ENCODE measurements at regions not wholly inside any gene's neighbourhood (a gene's known extent, or its start where the extent isn't known, plus 50 kb on each side); places are given as distances from the start of the nearest gene placed in this dataset.

GRCh38 chr6:113352029-113352801, 504.9 kb upstream of the MARCKS start:
- intact Hi-C loops (cut with DNase I) = no loop called here
- DNase-seq = no peak

DNA sequence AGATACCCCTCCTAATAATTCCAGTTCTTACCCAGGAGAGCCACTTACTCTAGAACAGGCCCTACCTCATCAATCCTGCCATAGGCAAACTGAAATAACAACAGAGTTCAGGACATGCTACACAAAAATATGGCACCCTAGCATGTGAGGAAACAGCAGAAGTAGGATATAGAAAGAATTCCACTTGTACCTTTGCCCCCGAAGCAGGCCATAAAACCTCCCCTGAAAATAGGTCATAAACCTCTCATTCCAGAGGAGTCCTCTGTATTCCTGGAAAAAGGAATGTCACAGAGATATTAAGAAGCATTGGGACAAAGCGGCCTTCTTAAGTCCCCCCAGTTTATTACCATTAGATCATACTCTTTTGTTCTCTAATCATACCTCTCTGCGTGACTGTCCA, 504.3 kb upstream of the MARCKS start:
- intact Hi-C loops (cut with DNase I) = no loop called here
- DNase-seq = no peak

GRCh38 chr6:113353392-113353791, 503.8 kb upstream of the MARCKS start:
- no peak for DNase-seq
- intact Hi-C loops (cut with DNase I) = no loop called here

DNA sequence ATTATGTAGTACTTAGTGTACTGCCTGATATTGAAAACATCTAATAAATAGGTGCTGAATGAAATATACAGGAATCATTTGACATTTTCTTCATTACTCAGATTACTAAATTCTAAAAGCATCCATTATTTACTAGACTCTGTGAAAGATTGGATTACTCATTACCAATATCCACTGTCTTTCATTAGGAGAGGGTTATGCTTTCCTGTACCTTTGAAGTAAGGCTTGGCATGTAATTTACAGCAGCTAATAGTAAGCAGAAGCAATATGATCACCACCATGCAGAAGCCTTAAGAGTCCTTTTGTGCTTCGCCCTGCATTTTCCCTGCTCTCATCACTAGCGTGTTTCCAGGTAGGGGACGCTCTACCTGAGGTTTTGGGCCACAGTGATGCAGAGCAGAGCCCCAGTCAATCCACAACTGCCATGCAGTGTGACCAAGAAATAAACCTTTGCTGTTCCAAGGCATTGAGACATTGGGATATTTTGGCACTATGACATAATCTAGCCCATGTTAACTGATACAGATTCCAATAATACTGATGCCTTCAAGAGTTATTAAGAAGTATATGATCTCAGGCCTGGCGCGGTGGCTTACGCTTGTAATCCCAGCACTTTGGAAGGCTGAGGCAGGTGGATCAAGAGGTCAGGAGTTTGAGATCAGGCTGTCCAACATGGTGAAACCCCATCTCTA, 502.8 kb upstream of the MARCKS start:
- no peak for DNase-seq
- intact Hi-C loops (cut with DNase I) = no loop called here

DNA sequence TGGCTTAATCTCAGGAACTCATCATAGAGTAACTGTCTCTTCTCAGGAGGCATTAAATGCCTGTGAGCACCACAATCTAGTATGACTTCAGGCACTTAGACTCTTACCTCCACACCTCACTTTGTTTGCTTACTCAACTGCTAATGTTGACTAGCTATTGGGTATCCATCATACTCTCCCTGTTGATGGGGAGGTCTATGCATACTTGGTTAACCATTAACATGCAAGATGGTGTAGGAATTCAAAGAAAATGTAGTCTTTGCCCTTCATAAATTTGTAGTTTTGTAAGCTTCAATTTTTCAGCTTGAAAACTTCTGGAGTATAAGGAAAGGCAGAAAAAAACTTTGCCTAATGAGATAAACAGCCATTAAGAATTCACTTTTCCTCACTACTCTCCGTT, 501.0 kb upstream of the MARCKS start:
- intact Hi-C loops (cut with DNase I) = no loop called here

GRCh38 chr6:113357041-113357440, 500.1 kb upstream of the MARCKS start:
- intact Hi-C loops (cut with DNase I) = no loop called here
- DNase-seq = no peak

More for the DNA sequence above, 501.0 kb upstream of the MARCKS start:
- DNase-seq = no peak

GRCh38 chr6:113358063-113358583, 499.0 kb upstream of the MARCKS start:
- intact Hi-C loops (cut with DNase I) = no loop called here
- no peak for DNase-seq

DNA sequence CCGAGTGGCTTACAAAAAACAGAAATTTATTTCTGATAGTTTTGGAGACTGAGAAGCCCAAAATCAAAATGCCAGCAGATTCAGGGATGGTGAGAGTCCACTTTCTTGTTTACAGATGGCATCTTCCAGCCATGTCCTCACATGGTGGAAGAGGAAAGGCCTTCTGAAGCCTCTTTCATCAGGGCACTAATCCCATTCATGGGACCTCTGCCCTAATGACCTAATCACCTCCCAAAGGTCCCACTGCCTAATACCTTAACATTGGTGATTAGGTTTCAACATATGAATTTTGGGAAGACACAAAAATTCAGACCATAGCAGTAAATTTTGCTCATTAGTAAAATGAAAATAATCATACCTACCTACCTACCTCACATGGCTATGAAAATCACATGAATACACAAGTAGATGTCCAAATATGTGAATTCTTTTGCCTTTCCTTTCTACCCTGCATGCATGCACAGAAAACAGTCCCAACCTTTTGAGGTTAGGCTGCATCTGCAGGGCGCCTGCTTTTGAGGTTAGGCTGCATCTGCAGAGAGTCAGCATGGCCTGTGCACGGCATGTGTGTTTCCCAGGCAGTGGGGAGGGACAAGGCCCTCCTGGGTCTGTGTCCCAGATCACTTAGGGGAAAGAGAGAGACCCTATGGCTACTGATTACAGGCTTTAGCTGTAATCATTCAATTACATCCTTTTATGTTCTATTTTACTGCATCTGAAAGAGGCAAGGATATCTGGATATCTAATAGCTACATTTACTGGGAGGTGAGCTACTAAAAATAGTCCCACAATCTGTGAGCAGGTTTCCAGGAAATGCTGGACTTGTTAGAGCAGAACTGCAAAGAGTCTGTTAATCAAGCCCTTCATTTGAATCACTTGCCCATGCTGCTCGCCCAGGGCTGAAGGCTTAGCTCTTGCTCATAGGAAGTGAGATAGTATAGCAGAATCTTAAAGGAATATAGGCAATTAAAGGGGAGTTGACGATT, 497.7 kb upstream of the MARCKS start:
- intact Hi-C loops (cut with DNase I) = no loop called here
- no peak for DNase-seq

- intact Hi-C loops (cut with DNase I) = no loop called here
- no peak for DNase-seq
Measured at GRCh38 chr6:113361014-113361645, 496.0 kb upstream of the MARCKS start.

- intact Hi-C loops (cut with DNase I) = no loop called here
- DNase-seq = no peak
Measured at GRCh38 chr6:113362301-113363047, 494.7 kb upstream of the MARCKS start.

DNA sequence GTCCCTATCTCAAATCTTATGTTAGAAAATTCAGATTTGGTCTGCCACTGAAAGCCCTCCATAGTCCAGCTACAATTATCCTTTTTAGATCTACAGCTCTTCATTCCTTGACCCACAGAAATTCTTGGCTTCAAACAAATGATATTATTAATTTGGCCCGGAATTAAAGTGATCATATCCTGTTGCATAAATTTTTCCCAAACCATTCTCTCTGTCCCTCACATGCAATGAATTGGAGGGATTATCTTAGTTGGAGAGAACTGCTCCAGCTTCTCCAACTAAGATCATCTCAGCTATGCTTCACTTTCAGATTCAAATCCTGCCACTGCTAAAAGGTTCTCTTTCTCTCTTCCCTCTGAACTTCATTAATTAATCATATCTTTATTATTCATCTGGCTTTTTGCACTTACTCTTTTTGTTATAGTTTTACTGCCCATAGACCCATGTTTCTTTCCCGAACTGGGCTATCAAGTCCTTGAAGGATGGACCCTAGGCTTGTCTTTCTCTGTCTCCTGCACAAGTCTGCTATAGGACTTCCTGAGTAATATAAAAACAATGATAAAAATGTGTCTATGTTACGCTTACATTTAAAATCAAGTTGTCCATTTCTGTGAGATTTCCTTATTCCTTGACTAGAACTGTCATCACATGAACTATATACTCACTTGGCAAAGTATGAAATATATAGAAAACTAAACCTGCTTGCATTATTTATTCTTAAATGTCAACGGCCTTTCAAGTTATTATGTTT, 493.9 kb upstream of the MARCKS start:
- DNase-seq = no peak
- intact Hi-C loops (cut with DNase I) = no loop called here

GRCh38 chr6:113363866-113364265, 493.3 kb upstream of the MARCKS start:
- intact Hi-C loops (cut with DNase I) = no loop called here
- DNase-seq = no peak

GRCh38 chr6:113364766-113365165, 492.4 kb upstream of the MARCKS start:
- no peak for DNase-seq
- intact Hi-C loops (cut with DNase I) = no loop called here

DNA sequence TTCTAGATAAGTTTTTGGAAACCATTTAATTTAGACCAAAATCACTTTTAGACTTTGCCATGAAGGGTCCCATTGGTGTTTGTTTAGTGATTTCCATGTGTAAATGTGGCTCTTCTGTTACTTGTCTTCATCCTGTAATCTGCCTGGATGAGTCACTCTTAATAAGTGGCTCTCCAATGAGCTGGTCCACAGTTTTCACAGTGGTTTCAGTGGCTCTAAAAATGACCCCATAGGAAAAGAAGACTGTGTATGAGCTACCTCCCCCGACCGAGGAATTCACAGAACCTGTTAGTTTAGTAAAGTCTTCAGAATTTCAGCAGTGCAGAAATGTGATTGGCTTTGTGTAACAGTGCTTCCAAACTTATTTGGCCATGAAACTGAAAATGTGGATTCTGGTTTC, 492.0 kb upstream of the MARCKS start:
- intact Hi-C loops (cut with DNase I) = no loop called here
- no peak for DNase-seq

- intact Hi-C loops (cut with DNase I) = no loop called here
- no peak for DNase-seq
Measured at GRCh38 chr6:113366505-113366904, 490.6 kb upstream of the MARCKS start.

GRCh38 chr6:113370508-113371502, 486.3 kb upstream of the MARCKS start:
- intact Hi-C loops (cut with DNase I) = no loop called here

More at GRCh38 chr6:113370508-113371502, 486.3 kb upstream of the MARCKS start:
- no peak for DNase-seq
